Tibial artery (tissue), 4 donors: ENCODE measurements at regions not wholly inside any gene's neighbourhood (a gene's known extent, or its start where the extent isn't known, plus 50 kb on each side); places are given as distances from the start of the nearest gene placed in this dataset.
"Not testable (repeated sequence)": the region's sequence is repeated elsewhere in the genome, so short reads cannot be mapped to it uniquely, and the experiment has no call there.

Experiments
- DNase-seq, 2 donors: peaks; one replicate each; pipeline ENCODE4 v3.0.0-alpha.2; 2019
- H3K27ac ChIP-seq, 2 donors: fragments of 200-600 bp; sonication (generic) in 1 of 2; 1 replicate in 1 of 2; 2 replicates in 1 of 2; pipeline ENCODE4 v1.5.1; 2018 to 2019; ENCODE audit warnings: mild to moderate bottlenecking in 1 of 2
- H3K27me3 ChIP-seq, 2 donors: fragments of 200-600 bp; sonication (generic) in 1 of 2; one replicate each; pipeline versions ENCODE4 v1.5.1 to v1.6.0; 2016 to 2019
- H3K36me3 ChIP-seq, 3 donors: fragments of 200-600 bp; sonication (generic) in 2 of 3; one replicate each; pipeline ENCODE4 v1.5.1; 2016 to 2019; ENCODE audit warnings: mild to moderate bottlenecking in 2 of 3
- H3K4me1 ChIP-seq, 4 donors: fragments of 200-600 bp; sonication (generic) in 2 of 4; 1 replicate in 3 of 4; 2 replicates in 1 of 4; pipeline ENCODE4 v1.5.1; 2016 to 2019
- H3K4me3 ChIP-seq, 2 donors: fragments of 200-600 bp; sonication (generic) in 1 of 2; 1 replicate in 1 of 2; 2 replicates in 1 of 2; pipeline ENCODE4 v1.5.1; 2018 to 2019; ENCODE audit warnings: mild to moderate bottlenecking in 2 of 2
- H3K9me3 ChIP-seq, 3 donors: fragments of 200-600 bp; sonication (generic) in 1 of 3; one replicate each; pipeline ENCODE4 v1.5.1; 2016 to 2019
- intact Hi-C: fragments of 100-400 bp; cut with DNase I; formaldehyde crosslinking; loops from one replicate; pipeline ENCODE4 v1.15.0; 2023; ENCODE audit warnings: low total_unique reads
- TF ChIP-seq, protein P1 (sequence below), 2 experiments: fragments of 200-600 bp in 1 of 2; fragments of 450-650 bp in 1 of 2; IDR thresholded peaks; one replicate each; pipeline ENCODE4 v1.5.1; 2017 to 2019; ENCODE audit warnings: antibody characterized with exemption in 2 of 2, mild to moderate bottlenecking in 1 of 2, moderate library complexity in 1 of 2

DNA sequence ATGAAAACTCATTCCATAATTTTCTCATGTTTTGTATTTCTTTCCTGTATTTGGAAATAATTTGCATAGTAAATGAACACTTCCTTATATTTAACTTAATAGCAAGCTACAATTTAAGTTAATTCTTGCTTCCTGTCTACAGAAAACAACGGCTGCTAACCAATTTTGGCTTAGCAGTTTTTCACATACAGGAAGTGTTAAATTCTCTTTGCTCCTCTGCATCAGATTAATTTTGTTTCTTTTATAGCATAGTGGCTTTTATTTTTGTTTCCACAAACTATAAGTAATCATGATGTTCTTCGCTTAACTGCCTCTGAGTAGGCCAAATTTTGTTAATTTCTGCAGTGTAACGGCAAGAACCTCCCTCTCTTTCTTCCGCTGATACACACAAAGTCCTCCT, 182.9 kb downstream of the ALX1 start:
- Histone ChIP-seq H3K4me1 (peaks cover 0 to 12% (median 3%) of the 10 kb centered on the region in 4 donors), H3K36me3 (no peaks in the 10 kb centered on the region), H3K9me3 (no peaks in the 10 kb centered on the region), H3K4me3 (no peak overlapping the region), H3K27me3 (no peaks in the 10 kb centered on the region), H3K27ac (no peak overlapping the region)
- no peak for DNase-seq
- TF ChIP-seq, protein P1, sequence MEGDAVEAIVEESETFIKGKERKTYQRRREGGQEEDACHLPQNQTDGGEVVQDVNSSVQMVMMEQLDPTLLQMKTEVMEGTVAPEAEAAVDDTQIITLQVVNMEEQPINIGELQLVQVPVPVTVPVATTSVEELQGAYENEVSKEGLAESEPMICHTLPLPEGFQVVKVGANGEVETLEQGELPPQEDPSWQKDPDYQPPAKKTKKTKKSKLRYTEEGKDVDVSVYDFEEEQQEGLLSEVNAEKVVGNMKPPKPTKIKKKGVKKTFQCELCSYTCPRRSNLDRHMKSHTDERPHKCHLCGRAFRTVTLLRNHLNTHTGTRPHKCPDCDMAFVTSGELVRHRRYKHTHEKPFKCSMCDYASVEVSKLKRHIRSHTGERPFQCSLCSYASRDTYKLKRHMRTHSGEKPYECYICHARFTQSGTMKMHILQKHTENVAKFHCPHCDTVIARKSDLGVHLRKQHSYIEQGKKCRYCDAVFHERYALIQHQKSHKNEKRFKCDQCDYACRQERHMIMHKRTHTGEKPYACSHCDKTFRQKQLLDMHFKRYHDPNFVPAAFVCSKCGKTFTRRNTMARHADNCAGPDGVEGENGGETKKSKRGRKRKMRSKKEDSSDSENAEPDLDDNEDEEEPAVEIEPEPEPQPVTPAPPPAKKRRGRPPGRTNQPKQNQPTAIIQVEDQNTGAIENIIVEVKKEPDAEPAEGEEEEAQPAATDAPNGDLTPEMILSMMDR (IDR thresholded peaks at IDR 0.05) = no peak
- intact Hi-C loops = no loop called here

- H3K4me1 ChIP-seq = peaks cover 0 to 18% (median 8%) of the 10 kb centered on the region in 4 donors
- H3K27me3 ChIP-seq = no peaks in the 10 kb centered on the region
- H3K36me3 ChIP-seq = no peaks in the 10 kb centered on the region
- intact Hi-C loops = no loop called here
- TF ChIP-seq, protein P1 (IDR thresholded peaks at IDR 0.05) = no peak
- no peak for DNase-seq
- peaks cover 0 to 3% (median 0%) of the 10 kb centered on the region in 3 donors for H3K9me3 ChIP-seq
- no peak overlapping the region for H3K4me3 ChIP-seq
- no peak overlapping the region for H3K27ac ChIP-seq
These were observed 186.9 kb downstream of the ALX1 start for GRCh38 chr12:85466890-85467289.

DNA sequence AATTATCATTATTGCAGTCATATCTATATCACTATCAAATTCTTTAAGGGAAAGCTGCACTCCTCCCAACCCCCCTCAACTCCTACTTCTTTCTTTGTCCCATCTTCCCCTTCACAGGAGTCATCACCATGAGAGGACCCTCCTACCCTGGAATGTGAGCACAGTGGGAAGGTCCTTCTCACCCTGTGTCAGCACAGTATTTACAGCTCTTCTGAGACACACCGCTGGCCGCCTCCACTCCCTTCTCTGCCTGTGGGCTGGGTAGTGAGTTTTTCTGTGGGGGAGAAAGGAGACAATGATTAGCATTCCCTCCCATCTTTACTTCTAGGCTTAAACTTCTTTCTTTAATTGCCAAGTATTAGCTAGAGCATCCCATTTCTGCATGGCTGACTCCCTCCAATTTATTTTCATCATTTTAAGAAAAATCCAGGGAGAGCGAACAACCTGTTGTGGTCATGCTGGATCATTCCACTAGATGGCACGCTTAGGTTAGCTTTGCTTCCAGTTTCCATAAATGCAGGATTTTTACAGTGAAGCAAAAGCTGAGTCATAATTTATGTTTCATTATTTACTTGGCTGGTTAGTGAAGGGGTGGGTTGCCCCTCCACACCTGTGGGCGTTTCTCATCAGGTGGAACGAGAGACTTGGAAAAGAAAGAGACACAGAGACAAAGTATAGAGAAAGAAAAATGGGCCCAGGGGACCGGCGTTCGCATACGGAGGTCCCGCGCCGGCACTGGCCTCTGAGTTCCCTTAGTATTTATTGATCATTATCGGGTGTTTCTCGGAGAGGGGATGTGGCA, 188.5 kb downstream of the ALX1 start:
- intact Hi-C loops = no loop called here
- Histone ChIP-seq H3K4me3 (peak overlapping the region; percentile 42 to 46), H3K27me3 (no peaks in the 10 kb centered on the region), H3K9me3 (peaks cover 0 to 3% (median 0%) of the 10 kb centered on the region in 3 donors), H3K27ac (no peak overlapping the region), H3K4me1 (peaks cover 0 to 18% (median 8%) of the 10 kb centered on the region in 4 donors), H3K36me3 (no peaks in the 10 kb centered on the region)
- DNase-seq = peak in 1 of 2 donors; percentile 56
- TF ChIP-seq, protein P1 (IDR thresholded peaks at IDR 0.05) = peak; percentile 72

DNA sequence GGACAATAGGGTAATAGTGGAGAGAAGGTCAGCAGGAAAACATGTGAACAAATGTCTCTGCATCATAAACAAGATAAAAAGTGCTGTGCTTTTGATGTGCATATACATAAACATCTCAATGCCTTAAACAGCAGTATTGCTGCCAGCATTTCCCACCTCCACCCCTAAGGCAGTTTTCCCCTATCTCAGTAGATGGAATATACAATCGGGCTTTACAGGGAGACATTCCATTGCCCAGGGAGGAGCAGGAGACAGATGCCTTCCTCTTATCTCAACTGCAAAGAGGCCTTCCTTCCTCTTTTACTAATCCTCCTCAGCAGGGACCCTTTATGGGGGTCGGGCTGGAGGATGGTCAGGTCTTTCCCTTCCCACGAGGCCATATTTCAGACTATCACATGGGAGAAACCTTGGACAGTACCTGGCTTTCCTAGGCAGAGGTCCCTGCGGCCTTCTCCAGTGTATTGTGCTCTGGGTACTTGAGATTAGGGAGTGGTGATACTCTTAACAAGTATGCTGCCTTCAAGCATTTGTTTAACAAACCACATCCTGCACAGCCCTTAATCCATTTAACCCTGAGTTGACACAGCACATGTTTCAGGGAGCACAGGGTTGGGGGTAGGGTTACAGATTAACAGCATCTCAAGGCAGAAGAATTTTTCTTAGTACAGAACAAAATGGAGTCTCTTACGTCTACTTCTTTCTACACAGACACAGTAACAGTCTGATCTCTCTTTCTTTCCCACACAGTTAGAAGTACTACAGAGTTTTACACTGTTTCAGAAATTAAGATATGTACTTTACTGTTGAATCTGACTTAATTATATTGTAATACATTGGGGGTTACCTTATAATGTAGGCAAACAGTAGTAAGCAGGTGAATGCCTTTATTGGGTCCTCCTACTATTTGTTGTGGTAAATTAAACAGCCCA, 189.4 kb downstream of the ALX1 start:
- not testable (repeated sequence) for H3K27me3 ChIP-seq, H3K36me3 ChIP-seq, H3K27ac ChIP-seq, H3K9me3 ChIP-seq, DNase-seq
- peaks cover 0 to 18% (median 8%) of the 10 kb centered on the region in 4 donors for H3K4me1 ChIP-seq
- peak overlapping the region; percentile 42 to 46 for H3K4me3 ChIP-seq
- intact Hi-C loops = loop anchor here (2.0 kb wide), 1 partner anchor 397 kb away; no protein-coding TSS in a partner anchor

GRCh38 chr12:85475277-85475676, 195.3 kb downstream of the ALX1 start:
- intact Hi-C loops, H3K4me1 ChIP-seq, H3K4me3 ChIP-seq, H3K27me3 ChIP-seq, DNase-seq, H3K36me3 ChIP-seq, H3K9me3 ChIP-seq, H3K27ac ChIP-seq: not testable (repeated sequence)

DNA sequence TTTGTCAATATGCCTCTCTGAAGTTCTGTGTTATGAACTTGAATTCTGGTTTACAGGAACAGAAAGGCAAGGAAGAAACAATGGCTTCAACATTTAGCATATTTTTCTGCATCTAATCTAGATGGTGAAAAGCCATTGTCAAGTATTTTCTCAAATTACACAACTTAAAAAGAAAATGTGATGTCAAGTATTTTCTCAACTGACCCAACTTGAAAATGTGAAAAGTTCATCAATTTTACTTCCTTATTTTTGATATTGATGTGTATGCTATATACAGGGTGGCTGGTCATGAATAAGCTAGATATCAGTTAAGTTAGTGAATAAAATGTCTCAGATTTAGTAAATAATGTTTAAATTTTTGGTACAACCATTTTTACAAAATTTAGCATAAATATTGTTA, 196.7 kb downstream of the ALX1 start:
- H3K4me1 ChIP-seq = no peaks in the 10 kb centered on the region
- H3K27ac ChIP-seq = no peak overlapping the region
- no peaks in the 10 kb centered on the region for H3K36me3 ChIP-seq
- intact Hi-C loops = no loop called here
- no peaks in the 10 kb centered on the region for H3K27me3 ChIP-seq
- H3K9me3 ChIP-seq = no peaks in the 10 kb centered on the region
- H3K4me3 ChIP-seq = no peak overlapping the region
- TF ChIP-seq, protein P1 (IDR thresholded peaks at IDR 0.05) = no peak
- no peak for DNase-seq
